NCI-H1694 (cell line): ENCODE measurements at regions not wholly inside any gene's neighbourhood (a gene's known extent, or its start where the extent isn't known, plus 50 kb on each side); places are given as distances from the start of the nearest gene placed in this dataset.

Experiments
- DNase-seq: peaks from one replicate; lab custom pipeline; 2025; lab: John Stamatoyannopoulos, UW

DNA sequence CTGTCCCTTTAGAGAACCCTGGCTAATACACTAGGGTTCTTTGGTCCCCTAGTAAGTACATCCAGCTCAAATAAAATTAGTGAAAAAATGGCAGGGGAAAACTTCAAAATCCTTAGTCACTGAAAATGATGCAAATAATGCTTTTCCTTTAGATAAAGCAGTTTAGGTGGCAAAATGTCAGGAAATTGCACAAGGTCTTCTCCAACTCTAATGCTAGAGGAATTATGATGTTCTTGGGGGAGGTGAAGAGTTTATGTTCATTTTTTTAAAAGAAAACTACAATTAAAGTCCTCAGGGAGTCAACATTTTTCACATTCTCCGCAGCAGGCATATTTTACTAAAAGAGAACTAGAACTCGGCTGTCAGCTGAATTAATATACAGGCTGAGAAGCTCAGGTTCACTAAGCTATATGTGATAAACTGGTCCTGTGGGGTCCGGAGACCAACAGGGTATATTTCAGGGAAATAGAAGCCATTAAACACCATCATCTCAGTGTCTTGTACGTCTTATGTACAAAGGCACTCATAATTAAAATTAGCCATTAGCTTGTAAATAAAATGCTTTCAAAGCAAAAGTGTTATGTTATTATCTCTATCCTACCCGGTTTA, 1164.7 kb upstream of the AUTS2 start:
- no peak for DNase-seq

DNA sequence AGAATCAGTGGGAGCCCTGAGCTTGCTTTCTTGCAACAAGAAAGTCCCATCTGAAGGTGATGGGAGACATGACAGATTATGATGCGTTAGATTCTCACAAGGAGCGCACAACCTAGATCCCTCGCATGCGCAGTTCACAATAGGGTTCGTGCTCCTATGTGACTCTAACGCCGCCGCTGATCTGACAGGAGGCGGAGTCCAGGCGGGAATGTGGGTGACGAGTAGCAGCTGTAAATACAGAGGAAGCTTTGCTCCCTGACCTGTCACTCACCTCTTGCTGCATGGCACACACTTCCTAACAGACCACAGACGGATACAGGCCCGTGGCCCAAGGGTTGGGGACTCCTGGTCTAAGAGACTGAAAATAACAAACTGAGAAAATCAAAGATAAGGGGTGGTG, 1163.4 kb upstream of the AUTS2 start:
- DNase-seq: no peak

DNA sequence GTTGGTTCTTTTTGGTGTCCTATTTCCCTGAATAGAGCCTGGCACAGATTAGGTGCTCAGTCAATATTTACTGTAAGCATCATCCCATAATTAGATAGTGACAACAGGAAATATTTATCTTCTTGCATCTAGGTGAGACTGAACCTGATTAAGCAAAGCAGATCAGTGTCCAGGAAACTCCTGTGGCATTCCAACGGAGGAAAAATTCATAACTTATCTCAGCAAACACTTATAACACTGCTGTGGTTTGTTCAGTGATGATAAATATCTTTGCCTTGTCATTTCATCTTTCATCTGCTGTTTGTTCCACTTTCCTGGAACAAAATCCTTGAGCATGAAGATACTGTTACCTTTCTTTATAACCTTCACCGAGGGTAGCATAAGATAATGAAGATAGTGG, 1160.3 kb upstream of the AUTS2 start:
- DNase-seq: no peak

DNA sequence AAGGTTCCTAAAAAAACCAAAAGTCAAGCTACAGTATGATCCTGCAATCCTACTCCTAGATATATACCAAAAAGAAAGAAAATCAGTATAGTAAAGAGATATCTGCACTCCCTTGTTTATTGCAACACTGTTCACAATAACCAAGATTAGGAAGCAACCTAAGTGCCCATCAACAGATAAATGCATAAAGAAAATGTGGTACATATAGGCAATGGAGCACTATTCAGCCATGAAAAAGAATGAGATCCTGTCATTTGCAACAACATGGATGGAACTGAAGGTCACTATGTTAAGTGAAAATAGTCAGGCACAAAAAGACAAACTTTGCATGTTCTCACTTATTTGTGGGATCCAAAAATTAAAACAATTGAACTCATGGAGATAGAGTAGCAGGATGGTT, 1159.5 kb upstream of the AUTS2 start:
- DNase-seq: no peak

DNA sequence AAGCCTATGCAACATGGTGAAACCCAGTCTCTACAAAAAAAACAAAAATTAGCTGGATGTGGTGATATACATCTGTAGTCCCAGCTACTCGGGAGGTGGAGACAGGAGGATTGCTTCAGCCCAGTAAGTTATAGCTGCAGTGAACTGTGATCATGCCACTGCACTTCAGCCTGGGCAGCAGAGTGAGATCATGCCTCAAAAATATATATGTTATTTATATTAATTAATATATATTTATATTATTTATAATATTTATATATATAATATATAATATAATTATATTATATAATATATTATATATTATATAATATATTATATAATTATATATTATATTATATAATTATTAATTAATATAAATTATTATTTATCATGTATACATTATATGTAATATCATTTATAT, 1158.4 kb upstream of the AUTS2 start:
- no peak for DNase-seq

DNA sequence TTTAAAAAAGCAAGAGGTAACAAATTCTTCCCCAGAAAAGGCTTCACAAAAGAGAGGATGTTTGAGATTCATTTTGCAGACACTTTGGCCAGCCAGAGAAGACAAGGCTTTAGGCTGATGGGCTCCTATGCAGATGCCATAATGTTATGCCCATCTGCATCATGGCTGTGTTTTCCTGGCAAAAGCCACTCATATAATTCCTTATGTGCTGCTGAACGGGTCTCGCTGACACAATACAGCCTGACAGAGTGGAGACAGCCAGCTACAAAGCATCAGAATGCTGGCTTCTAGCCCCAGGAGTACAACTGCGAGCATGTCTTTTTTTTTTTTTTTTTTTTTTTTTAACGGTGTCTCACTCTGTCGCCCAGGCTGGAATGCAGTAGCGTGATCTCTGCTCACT, 1157.4 kb upstream of the AUTS2 start:
- DNase-seq: peak; percentile 92

DNA sequence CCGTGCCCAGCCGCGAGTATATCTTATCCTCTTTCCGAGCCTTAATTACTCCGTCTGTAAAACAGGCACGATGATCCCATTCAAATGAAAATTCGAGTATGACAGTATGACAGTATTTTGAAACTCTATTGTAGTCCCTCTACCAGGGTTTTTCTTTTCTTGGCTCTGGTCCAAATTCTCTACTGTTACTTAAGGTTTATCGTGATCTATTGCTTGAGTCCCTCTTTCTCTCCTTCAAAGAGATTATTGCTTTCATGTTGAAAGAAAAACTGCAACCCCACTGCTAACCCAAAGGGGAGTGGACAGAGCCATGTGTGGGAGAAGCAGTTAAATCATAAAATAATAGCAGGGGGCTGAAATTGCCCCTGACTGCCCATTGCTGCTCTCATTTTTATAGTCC, 1156.6 kb upstream of the AUTS2 start:
- DNase-seq: no peak

DNA sequence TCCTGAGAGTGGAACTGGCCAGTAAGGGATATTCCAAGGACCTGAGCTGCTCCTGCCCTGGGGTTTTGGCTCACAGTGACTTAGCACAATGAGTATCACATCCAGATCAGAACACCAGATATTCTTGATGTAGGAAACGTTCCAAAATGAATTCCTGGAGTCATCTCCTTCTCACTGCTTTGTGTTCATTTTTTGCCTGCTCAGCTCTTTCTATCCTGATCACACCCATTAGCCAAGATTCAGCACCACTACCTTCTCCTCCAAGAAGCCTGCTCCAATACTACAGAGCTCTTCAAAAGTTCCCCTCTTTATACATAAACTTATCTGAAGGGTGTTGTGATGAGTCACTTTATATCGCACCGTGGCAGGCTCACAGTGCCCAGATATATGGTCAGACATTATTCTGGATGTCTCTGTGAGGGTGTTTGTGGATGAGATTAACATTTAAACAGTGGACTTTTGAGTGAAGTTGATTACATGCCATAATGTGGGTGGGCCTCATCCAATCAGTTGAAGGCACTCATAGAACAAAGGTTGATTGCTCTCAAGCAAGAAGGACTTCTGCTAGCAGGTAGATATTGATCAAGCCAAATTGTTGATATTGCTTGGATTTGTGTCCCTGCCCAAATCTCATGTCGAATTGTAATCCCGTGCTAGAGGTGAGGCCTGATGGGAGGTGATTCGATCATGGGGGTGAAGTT, 1155.2 kb upstream of the AUTS2 start:
- no peak for DNase-seq

DNA sequence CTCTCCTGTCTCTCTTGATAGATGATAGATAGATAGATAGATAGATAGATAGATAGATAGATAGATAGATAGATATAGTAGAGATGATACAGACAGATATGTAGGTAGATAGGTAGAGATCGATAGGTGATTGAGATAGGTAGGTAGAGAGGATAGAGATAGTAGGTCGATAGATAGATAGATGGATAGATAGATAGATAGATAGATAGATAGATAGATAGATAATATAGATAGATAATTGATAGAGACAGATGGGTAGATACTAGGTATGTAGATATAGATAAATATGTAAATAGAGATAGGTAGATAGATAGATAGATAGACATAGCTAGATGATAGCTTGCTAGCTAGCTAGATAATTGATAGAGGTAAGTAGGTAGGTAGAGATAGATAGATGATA, 1154.2 kb upstream of the AUTS2 start:
- no peak for DNase-seq

DNA sequence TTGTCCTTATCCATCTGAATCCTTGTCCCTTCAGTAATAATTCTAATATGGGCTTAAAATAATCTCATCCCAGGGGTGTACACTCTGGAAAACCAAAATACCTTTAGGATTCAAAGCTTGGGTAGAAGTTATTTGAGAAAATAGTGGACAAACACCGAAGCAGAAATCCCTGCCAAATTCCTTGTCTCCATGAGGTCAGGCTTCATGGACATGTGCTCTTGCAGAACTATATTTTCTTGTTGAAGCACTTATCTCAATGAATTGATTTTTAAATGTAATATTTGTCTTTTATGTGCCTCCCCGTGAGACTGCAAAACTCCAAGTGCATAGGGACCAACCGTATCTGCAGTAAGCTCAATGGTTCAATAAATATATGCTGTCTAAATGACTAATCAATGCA, 1153.3 kb upstream of the AUTS2 start:
- DNase-seq: no peak

DNA sequence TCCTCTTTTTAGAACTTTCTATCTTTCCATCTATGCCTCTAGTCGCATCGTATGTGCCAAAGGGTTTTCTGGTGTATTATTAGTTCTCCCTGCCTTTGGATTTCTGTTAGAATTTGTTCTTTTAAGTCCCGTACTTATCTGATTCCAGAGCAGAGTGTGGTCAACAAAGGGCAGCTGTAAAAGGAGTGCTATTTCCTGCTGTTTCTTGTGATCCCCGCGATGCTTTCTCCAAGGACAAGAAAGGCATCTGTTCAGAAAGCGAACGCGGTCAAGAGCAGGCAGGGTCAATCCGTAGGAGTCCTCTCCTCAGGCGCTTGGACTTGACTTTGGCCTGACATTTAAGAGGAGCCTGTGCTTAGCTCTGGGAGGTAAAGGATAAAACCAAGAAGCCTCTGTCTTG, 1152.1 kb upstream of the AUTS2 start:
- DNase-seq: no peak

DNA sequence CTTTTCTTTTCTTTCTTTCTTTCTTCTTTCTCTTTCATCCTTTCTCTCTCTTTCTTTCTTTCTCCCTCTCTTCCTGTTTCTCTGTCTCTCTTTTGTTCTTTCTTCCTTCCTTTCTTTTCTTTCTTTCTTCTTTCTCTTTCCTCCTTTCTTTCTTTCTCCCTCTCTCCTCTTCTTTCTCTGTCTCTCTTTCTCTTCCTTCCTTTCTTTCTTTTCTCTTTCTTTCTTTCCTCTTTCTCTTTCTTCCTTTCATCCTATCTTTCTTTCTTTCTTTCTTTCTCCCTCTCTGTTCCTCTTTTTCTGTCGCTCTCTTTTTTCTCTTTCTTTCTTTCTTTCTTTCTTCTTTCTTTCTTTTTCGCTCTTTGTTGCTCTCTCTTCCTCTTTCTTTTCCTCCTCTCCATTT, 1149.2 kb upstream of the AUTS2 start:
- DNase-seq: no peak

DNA sequence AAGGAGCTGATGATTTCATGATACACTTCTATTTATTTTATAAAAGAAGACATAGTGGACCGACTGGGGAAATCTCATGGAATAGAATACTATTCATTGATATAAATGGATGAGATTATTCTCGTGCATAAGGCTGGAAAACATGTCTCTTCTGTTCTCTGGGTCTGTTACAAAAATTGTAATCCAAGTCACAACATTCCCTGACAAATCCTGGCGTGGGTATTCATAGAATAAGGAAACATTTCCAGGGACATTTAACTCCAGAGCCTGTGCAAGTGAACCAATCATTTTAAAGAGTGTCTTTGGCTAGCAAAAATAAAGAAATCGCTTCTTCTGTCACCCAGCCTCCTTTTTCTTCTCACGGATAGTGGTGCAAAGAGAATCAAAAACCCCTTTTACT, 1148.5 kb upstream of the AUTS2 start:
- no peak for DNase-seq

DNA sequence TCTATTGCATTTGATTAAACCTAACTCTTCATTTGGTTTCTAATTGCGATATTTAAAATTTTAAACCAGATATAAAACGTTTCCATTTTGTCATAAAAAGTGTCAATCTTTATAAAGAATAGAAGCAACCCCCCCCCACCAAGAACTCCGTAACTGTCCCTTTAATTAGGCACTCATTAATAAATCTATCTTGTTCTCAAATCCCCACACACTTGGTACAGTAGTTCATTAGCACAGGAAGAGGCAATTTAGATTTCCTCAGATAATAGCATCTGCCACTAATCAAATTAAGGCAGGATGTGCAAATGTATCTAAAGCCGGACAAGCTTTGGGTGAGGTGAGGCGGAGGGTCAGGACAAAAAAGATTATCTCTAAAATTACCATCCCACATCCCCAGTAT, 1143.3 kb upstream of the AUTS2 start:
- DNase-seq: no peak

DNA sequence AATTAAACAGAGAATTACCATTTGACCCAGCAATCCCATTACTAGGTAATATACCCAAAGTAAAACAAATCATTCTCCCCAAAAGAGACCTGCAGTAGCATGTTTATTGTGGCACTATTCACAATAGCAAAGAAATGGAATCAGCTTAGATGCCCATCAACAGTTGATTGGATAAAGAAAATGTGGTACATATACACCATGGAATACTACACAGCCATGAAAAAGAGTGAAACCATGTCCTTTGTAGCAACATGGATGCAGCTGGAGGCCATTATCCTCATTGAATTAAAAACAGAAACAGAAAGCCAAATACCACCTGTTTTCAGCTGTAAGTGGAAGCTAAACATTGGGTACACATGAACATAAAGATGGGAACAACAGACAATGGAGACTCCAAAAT, 1141.8 kb upstream of the AUTS2 start:
- DNase-seq: no peak

DNA sequence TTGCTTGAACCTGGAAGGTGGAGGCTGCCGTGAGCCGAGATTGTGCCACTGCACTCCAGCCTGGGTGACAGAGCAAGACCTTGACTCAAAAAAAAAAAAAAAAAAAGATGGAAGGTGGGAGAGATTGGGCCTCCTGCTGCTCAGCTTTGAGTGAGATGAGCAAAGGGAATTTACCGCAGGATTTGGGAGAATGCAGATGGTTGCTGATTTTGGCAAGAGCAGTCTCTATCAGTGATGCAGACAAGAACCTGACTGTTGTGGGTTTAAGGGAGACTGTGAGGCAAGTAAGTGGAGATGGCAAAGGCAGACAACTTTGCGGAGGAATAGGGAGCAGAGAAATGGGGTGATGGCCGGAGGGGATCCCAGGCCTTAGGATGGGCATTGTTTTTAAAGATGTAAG, 1140.8 kb upstream of the AUTS2 start:
- DNase-seq: no peak

DNA sequence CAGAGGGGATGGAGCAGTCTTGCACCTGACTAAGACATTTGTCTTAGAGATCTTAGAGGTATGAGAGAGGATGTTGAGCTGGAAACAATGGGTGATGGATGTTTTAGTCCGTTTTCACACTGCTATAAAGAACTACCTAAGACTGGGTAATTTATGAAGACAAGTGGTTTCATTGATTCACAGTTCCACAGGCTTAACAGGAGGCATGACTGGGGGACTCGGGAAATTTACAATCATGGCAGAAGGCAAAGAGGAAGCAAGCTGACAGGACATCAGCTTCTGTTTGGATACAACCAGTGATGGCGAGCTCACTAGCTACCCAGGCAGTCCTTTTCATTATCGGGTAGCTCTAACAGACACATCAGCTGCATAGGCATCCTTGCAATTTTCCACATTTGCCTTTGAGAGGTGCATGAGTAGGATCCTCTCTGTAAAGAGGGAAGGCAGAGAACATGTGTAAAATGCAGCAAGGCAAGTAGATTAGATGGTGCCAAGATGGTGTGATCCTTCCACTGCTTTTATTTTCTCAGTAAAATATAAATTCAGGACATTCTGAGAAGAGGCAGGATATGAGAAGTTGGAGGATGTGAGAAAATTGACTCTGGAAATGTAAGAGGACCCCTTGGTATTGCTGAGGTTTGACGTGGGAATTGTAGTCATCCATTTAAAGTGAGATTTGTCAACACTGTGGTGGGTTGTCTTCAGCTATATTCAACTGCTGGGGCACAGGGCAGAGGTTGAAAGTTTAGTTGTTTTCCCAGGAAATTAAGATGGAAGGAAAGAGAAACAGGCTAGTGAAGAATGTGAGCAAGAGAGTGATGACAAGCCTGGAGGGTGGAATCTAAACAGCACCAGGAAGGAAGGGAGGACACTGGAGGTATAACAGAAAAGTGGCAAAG, 1140.0 kb upstream of the AUTS2 start:
- no peak for DNase-seq

DNA sequence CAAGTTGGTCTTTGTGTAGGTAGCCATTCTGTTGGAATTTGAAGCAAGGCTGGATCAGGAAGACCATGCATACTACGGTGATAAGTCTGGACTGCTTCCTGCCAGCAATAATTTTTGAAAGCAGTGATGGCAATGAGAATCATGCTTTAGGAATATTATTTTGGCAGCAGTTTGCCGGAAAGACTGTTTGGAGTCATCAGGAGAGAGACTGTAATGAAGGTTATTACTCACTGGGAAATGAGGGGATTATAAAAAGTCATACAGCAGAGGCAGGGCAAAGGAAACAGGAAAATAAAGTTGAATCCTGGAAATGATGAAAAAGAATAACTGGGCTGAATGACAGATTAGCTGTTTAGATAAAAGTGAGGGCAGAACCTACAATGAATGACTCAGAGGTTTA, 1136.8 kb upstream of the AUTS2 start:
- no peak for DNase-seq

DNA sequence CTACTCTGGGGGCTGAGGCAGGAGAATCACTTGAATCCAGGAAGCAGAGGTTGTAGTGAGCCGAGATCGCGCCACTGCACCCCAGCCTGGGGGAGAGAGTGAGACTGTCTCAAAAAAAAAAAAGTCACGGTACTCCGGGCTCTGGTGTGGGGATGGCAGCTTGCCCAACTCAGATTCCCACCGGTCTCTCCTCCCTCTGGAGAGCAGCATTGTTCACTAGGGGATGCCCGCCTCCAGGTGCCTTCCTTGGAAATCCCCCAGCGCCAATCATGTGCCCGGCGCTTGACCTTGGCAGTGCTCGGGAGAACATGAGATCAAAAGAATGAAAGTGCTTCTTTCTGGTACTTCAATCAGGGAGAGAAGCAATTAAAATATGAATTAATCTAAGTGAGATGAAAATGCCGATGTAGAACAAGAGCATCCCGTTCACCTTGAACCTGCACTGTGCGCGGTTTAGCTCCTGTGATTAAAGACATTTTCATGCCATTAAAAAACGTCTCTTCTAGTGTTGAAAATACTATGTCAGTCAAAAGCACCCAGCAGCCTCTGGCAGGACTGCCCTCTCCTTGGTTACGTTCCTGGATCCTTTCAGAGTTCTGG, 1127.3 kb upstream of the AUTS2 start:
- no peak for DNase-seq

DNA sequence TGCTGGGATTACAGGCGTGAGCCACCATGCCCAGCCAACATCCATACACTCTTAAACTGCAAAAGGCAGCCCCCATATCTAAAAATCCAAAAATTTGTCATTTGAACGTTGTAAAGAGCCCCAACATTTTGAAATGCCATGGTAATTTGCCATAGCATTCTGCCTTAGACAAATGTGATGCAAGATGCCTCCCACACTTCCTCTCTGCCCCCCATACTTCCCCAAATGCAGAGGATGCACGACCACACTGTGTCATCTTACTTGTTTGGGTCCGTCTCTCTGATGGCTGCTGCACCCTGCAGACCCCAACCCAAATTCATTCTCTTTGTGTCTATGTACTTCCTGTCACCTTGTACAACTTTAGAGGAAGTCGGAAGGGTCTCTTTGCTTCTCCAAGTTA, 1125.6 kb upstream of the AUTS2 start:
- DNase-seq: no peak

DNA sequence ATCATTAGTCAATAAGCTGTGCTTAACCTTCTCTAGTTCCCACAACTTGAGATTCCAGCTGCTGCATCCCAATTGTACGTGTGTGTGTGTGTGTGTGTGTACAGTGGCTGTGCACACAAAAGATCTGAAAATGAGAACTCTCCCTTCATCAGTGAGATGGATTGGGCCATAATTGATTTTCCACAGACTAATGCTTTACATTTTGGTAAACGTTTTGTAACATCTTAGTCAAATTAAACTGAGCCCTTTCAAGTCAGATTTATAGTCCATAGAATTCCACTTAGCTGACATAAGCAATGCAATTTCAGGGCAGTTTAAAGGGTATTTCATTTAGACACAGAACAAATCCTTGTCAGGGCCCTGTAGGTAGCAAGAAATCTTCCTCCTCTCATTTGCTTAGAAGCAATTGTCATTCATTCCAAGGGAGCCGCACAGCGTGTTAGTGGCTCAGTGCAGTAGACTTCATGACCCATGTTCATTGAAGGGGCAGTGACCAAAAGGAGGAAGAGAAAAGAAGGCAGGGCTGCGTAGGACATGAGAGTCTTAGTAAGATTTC, 1123.5 kb upstream of the AUTS2 start:
- DNase-seq: no peak

DNA sequence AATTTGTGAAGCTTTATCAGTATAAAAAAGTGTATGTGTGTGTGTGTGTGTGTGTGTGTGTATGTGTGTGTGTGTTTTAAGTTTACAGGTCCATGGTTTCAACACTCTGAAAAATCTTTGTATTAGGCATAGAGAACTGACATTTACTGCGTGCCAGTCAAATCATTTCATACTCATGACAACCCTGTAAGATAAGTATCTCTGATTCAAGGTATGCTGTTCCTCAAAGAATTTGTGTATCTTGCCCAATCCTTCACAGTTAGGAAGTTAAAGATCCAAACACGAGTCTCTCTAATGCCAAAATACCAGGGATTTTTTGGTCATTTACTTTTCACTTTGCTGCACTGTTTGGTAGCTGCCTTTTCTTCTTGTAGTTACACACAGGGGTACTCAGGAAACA, 1121.3 kb upstream of the AUTS2 start:
- no peak for DNase-seq

DNA sequence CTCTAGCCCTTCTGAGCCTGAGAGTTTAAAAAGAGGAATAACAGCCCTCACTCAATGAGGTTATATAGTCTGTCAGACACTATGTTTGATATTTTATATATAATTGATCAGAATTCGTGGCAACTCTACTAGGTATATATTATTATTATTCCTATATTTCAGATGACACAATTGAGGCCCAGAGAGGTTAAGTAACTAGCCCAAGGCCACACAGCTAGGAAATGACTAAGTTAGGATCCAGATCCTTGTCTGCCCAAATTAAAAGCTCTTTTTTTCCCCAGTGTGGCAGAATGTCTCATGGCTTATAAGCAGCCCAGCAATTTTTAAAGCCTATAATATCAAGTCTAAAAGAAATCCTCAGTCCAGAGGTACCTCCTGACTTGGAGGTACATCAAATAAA, 1119.9 kb upstream of the AUTS2 start:
- DNase-seq: no peak
